Activated naive CD4-positive, alpha-beta T cell (primary cell): ENCODE measurements at regions not wholly inside any gene's neighbourhood (a gene's known extent, or its start where the extent isn't known, plus 50 kb on each side); places are given as distances from the start of the nearest gene placed in this dataset.

Experiments used
- DNase-seq, 4 experiments: peaks; one replicate each; lab custom pipeline; 2025; lab: John Stamatoyannopoulos, UW

DNA sequence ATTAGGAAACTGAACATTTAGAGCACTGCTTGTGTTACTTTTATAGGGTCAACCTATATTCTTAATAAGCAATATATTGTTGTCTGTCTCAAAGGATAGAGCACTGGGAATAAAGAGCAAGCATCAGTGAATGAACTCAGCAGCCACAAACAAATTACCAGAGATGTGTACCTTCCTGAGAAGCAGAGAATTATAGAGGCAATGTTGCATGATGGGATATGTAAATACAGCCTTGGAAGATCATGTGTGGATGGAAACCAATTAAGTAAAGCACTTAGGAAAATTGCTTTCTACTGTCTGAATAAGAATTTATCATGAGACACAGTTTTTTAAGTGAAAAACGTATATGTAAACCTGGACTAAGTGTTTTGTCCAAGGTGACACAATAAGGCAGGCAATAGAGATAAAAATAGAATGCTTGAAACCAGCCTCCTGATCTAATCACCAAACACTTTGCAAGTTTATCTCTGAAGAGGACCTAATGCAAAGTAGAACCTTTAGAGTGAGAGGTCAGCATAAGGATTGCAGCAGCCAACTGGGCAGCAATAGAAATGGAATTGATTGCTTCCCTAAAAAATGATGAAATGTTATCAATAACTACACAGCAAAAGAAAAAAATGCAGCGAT, 848.0 kb downstream of the TUSC7 start:
- DNase-seq, result no peak

- no peak for DNase-seq
Measured at GRCh38 chr3:117558681-117559080, 849.1 kb downstream of the TUSC7 start.

- DNase-seq, result no peak
Measured at GRCh38 chr3:117562000-117562399, 852.4 kb downstream of the TUSC7 start.

- no peak for DNase-seq
Measured at GRCh38 chr3:117563063-117563462, 853.5 kb downstream of the TUSC7 start.

DNA sequence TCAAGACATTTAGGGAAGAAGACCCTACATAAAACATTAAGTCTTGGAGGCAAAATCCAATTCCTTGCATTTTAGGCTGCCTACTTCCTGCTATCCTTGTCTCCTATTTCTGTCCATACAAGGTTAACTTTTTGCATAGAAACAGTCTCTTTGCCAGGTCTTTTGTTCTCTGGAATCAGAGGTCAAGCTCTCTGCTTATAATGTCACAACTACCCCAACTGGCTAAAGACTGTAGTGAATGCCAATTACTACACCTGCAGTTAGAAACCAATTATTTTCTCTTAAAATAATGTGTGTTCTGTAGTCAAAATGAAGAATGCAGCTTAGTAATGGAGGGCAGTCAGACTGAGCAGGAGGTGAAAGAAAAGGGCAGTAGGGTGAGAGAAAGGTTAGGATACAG, 856.2 kb downstream of the TUSC7 start:
- DNase-seq, result no peak

- no peak for DNase-seq
Measured at GRCh38 chr3:117566926-117567325, 857.3 kb downstream of the TUSC7 start.

DNA sequence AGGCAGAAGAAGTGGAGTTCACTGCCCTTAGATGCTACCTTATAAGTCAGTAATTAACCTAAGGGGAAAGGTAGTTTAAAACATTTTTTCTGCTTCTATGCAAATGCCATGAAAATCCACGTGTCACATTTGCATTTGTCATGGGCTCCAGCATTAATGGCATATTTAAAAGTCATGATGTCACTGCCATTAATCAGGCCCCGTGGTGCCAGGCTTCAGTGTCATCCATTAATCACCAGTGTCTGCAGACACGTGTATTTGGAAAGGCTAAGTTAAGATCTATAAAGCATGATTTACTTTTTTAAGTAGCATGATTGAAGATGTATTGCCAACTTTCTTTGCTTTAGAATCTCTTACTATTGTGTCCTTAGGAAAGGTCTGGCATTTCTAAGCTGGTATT, 857.8 kb downstream of the TUSC7 start:
- DNase-seq, result no peak

DNA sequence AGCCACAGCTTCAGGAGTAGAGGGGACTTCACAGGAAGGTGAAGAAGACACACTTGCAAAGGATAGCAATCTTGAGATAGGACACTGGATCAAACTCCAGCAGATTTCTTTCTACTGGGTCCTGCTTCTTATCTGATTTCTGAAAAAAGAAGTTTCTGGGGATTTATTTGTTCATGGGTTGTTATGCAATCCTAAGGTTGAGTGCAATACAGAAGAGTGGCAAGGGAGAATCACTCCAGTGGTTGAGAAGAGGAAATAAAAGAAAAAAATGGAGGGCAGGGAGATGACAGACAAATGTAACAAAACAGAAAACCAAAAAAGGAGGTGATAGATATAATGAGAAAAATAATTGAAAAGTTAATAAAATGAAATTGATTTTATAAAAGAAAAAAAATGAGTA, 858.3 kb downstream of the TUSC7 start:
- no peak for DNase-seq

GRCh38 chr3:117572786-117573185, 863.2 kb downstream of the TUSC7 start:
- DNase-seq, result no peak

DNA sequence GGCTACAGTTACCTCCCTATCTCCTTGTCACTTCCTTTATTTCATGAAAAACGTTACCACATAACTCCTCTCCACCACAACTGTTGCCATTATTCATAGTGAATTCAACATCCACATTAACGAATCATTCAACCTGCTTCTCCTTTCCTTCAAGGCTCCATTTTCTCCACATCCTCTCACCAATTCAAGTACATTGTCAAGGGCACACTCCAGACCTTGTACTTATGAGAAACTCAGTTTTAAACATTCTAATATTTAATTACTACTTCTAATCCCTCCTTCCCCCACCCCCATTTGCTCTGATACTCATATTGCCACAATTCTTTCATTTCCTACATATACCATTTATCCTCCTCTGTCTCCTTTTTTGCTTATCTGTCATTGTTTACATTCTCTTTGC, 871.2 kb downstream of the TUSC7 start:
- no peak for DNase-seq

DNA sequence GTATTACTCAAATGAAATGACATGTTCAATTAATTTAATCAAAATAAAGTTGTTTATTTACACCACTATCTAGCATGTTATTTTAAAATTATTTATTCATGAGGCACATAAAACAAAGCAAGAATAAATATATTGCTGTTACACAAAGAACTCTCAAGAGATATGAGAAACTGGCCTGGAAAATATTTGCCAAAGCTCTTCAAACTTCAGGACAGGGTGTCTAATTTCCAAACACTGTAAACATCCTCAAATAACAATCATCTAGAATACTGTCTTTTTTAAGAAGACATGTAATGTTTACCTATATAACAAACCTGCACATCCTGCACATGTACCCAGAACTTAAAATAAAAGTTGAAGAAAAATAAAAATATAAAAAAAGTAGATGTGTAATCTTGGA, 876.6 kb downstream of the TUSC7 start:
- DNase-seq, result no peak

GRCh38 chr3:117587416-117587815, 877.8 kb downstream of the TUSC7 start:
- DNase-seq, result no peak

GRCh38 chr3:117589454-117589853, 879.9 kb downstream of the TUSC7 start:
- no peak for DNase-seq

DNA sequence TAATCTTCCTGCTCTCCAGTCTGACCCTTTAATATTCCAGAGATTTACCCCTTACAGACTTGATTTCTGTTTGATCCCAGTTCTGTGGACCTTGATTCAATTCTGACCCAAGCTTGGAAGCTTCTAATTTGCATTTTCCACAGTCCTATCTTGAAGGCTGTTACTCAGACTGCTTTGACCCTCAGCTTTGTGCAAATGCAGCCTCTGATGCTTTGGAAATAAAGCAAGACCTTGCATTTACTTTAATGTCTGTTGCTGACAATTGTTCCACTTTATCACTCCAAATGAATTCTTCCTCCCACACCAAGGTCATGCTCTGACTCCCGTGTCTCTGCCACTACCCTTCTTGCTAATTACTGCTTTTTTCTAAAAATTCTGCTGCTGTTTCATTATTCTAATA, 886.0 kb downstream of the TUSC7 start:
- DNase-seq, result no peak

- DNase-seq, result no peak
Measured at GRCh38 chr3:117596503-117596902, 886.9 kb downstream of the TUSC7 start.

- no peak for DNase-seq
Measured at GRCh38 chr3:117597865-117598264, 888.3 kb downstream of the TUSC7 start.

- no peak for DNase-seq
Measured at GRCh38 chr3:117600112-117600511, 890.5 kb downstream of the TUSC7 start.

GRCh38 chr3:117600666-117601065, 891.1 kb downstream of the TUSC7 start:
- DNase-seq, result no peak

GRCh38 chr3:117602058-117602644, 892.6 kb downstream of the TUSC7 start:
- no peak for DNase-seq

DNA sequence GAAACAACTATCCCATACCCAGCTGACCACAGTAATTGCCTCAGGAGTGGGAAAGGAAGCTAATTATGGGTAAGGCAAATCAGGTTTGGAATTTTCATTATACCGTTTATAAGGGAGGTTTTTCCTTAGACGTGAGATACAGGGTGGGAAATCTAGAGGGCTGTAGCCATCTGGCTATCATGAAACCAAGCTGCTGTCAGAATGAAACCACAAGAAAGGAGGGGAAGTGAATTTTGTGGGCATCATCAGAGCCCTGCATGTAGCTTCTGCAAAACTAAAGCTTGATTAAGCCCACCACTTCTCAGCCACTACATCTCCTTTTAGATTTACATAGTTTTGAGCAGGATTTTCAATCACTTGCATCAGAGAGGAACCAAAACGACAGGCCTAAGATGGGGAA, 893.5 kb downstream of the TUSC7 start:
- no peak for DNase-seq

DNA sequence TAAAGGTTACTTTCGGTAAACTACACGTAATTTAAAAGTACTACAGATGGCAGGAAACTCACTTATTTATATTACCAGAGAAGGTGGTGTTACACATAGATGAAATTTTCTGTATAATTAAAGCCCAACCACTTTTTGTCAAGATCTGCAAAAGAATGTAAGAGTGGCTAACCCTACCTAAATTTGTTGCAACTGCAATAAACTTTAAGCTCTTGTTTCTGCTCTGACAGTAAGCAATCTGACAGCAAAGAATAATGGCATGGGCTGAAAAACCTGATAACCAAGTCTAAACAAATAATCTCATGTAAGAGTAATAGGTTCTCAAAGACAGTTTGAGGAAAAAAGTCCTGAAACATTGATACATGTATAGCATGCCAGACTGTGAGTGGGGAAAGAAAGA, 897.3 kb downstream of the TUSC7 start:
- DNase-seq, result no peak

DNA sequence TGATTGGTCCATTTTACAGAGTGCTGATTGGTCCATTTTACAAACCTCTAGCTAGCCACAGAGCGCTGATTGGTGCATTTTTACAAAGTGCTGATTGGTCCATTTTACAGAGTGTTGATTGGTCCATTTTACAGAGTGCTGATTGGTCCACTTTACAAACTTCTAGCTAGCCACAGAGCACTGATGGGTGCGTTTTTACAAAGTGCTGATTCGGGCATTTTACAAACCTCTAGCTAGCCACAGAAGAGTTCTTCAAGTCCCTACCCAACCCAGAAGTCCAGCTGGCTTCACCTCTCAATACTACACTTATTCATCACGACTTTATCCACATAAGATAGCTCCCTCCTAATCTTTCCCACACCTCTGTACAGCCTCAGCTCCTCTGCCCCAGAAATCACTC, 899.8 kb downstream of the TUSC7 start:
- DNase-seq, result no peak

DNA sequence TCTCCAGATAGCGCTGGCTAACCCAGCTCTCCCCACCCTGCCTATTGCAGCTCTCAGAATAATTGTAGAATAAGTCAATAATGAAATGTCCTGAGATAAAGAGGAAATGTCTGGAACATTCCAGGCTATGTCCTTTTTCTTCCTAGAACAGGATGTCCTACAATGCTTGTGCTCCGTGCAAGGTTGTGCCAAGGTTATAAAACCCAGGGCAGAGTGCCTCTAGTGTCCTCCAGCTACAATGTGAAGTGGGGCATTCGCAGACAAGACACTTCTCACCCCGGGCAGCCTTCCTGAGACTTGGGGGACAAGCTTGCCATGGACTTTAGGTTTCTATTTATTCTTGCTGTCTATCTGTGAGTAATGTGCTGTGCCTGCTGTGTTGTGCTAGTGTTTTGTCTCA, 900.6 kb downstream of the TUSC7 start:
- no peak for DNase-seq

DNA sequence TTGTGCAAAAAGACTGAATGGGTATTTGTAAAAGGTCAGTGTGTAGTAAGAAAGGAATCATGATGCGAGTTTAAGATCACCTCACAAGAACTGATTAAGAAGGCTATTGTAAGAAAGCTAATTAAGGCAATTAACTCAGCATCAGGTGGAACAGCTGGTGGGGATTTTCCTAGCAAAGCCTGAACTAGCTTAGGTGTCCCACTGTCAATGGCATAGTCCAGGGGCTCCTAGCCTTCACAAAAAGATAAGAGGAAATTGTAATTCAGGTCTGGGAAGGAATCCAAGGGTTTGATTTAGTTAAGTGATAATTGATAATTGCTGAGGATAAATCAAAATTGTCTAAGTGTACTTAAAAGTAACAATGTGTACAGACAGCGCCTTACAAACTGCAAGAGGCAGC, 901.6 kb downstream of the TUSC7 start:
- DNase-seq, result no peak
